ENCODE measurements at regions not wholly inside any gene's neighbourhood (a gene's known extent, or its start where the extent isn't known, plus 50 kb on each side); places are given as distances from the start of the nearest gene placed in this dataset.

- H3K36me3 ChIP-seq: no peaks in the 10 kb centered on the region
- H3K27ac ChIP-seq: no peak overlapping the region
- TF ChIP-seq CTCF (IDR thresholded peaks at IDR 0.05) (no peak), POLR2A (IDR thresholded peaks at IDR 0.05) (no peak)
- H3K4me1 ChIP-seq: no peaks in the 10 kb centered on the region
- peaks cover 0 to 14% (median 1%) of the 10 kb centered on the region in 12 donors for H3K9me3 ChIP-seq
- H3K27me3 ChIP-seq: no peaks in the 10 kb centered on the region
- no peak for DNase-seq
- ATAC-seq: no peak
- H3K4me3 ChIP-seq: no peak overlapping the region
- intact Hi-C loops (cut with DNase I): no loop called here
Measured at GRCh38 chr7:124532166-124532565, 233.4 kb downstream of the GPR37 start.

DNA sequence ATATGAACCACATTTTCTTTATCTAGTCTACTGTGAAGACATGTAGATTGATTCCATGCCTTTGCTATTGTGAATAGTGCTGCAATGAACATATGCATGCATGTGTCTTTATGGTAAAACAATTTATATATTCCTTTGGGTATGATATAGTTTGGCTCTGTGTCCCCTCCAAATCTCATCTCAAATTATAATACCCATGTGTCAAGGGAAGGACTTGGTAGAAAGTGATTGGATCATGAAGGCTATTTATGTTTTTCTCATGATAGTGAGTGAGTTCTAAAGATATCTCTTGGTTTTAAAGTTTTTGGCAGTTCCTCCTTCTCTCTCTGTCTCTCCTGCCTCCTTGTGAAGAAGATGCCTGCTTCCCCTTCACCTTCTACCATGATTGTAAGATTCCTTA lies 248.7 kb downstream of the GPR37 start:
- no peak for DNase-seq
- Histone ChIP-seq H3K4me3 (no peak overlapping the region), H3K4me1 (no peaks in the 10 kb centered on the region), H3K36me3 (no peaks in the 10 kb centered on the region), H3K27ac (no peak overlapping the region), H3K27me3 (no peaks in the 10 kb centered on the region), H3K9me3 (peaks cover 0 to 2% (median 0%) of the 10 kb centered on the region in 12 donors)
- intact Hi-C loops (cut with DNase I): no loop called here
- ATAC-seq: no peak
- TF ChIP-seq POLR2A (IDR thresholded peaks at IDR 0.05) (no peak), CTCF (IDR thresholded peaks at IDR 0.05) (no peak)

DNA sequence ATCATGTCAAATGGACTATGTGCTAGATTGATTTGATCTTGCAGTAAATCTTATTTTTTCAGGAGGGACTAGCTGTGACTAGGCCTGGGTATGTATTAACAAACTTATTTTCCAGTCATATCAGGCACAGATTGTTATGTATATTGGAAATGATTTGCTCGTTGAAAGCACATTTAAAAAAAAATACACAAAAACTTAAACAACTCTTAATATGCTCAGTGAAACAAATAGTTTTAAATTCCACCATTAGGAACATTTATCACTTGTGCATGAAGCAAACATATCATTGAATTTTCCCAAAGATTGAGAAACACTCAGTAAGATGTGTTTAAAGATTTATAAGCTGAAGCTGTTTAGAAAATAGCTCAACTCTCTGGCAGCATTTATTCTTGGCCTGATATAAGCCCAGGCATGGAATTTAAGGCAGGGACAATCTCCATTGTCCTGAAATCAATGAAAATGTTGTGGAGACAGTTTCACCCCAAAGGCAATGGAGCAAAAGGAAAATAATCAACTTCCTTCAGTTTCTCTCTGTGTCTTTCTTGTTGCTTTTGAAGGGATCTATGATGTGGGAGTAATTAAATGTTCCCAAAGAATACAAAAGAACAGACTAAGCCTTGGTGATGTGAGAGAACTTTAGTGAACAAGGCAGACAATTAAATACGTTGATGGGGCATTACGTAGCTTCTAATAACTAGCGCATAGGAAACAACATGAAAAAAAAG lies 250.3 kb downstream of the GPR37 start:
- ATAC-seq: no peak
- 53 to 70% (median 66%) methylated on average over 4 of the region's 4 CpGs for WGBS, 4 donors
- intact Hi-C loops (cut with DNase I): no loop called here

DNA sequence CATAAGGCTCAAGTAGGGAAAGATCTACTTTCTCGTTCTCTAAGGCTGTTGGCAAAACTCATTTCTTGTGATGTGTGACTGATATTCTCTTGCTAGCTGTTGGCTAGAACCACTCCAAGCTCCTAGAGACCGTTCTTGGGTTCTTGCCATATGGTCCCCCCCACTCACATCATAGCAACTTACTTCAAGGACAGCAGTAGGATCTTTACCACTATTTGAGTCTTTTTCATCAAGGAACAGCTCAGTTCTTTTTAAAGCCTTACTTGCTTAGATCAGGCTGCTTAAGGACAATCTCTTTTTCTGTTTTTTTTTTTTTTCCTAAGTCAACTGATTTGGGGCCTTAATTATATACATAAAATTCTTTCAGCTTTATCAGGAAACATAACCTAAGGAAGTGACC lies 251.1 kb downstream of the GPR37 start:
- TF ChIP-seq POLR2A (IDR thresholded peaks at IDR 0.05): no peak
- no peak for TF ChIP-seq CTCF (IDR thresholded peaks at IDR 0.05)
- no peak for ATAC-seq
- no peak overlapping the region for H3K27ac ChIP-seq
- intact Hi-C loops (cut with DNase I): no loop called here
- H3K4me3 ChIP-seq: no peak overlapping the region
- peaks cover 0 to 10% (median 0%) of the 10 kb centered on the region in 12 donors for H3K9me3 ChIP-seq
- WGBS, 4 donors: 61 to 76% (median 70%) methylated on average over 2 of the region's 2 CpGs
- no peaks in the 10 kb centered on the region for H3K36me3 ChIP-seq
- DNase-seq: no peak
- no peaks in the 10 kb centered on the region for H3K4me1 ChIP-seq
- no peaks in the 10 kb centered on the region for H3K27me3 ChIP-seq

More for the DNA sequence above, 250.3 kb downstream of the GPR37 start:
- no peaks in the 10 kb centered on the region for H3K36me3 ChIP-seq
- H3K9me3 ChIP-seq: peaks cover 0 to 10% (median 0%) of the 10 kb centered on the region in 12 donors
- DNase-seq: no peak
- H3K27me3 ChIP-seq: no peaks in the 10 kb centered on the region
- no peak overlapping the region for H3K4me3 ChIP-seq
- TF ChIP-seq POLR2A (IDR thresholded peaks at IDR 0.05) (no peak), CTCF (IDR thresholded peaks at IDR 0.05) (no peak)
- H3K4me1 ChIP-seq: no peaks in the 10 kb centered on the region
- H3K27ac ChIP-seq: no peak overlapping the region
